HG02884 (cell line): ENCODE measurements at regions not wholly inside any gene's neighbourhood (a gene's known extent, or its start where the extent isn't known, plus 50 kb on each side); places are given as distances from the start of the nearest gene placed in this dataset.
"Not testable (repeated sequence)": the region's sequence is repeated elsewhere in the genome, so short reads cannot be mapped to it uniquely, and the experiment has no call there.

Experiments
- ATAC-seq: cut with Tn5 transposase; IDR thresholded peaks from one replicate; pipeline ENCODE4 v1.9.1; 2021; ENCODE audit warnings: mild to moderate bottlenecking, moderate library complexity; ENCODE audit not compliant: unreplicated experiment

DNA sequence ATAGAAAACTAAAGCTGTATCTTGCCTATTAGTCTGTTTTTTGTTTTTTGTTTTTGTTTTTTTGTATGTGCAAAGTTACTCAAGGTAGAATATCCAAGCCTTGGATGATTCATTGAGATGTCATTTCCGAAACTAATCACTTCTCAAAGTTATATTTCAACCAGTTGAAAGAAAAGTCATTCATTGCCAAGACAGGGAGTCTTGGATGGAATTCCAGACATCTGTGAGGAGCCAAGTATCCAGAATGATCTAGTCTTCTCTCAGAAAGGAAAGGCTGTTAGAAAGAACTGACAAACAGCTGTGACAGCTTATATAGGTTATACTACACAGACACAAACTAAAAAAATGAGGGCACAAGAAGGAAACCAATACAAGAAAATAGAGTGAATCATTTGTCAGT is 141.1 kb upstream of the NDST3 start:
- no peak for ATAC-seq

GRCh38 chr4:117898496-117898895 is 135.8 kb upstream of the NDST3 start:
- ATAC-seq: no peak

DNA sequence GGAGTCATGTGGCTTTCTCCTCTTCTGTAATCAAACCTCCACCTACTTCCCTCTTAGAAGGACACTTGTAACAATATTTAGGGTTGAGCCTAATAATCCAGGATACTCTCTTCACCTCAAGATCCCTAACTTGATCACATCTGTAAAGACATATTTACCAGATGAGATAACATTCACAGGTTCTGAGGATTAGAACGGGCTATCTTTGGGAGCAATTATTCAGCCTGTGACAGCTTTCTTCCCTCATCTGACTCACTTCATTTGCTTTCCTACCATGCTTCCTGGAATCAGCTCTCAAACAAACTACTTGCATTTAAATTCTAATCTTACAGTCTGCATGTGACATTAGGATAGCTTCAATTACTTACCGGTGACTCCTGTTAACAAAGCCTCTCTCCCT is 133.5 kb upstream of the NDST3 start:
- no peak for ATAC-seq

- ATAC-seq: no peak
Observed at GRCh38 chr4:117907646-117908045, 126.6 kb upstream of the NDST3 start.

DNA sequence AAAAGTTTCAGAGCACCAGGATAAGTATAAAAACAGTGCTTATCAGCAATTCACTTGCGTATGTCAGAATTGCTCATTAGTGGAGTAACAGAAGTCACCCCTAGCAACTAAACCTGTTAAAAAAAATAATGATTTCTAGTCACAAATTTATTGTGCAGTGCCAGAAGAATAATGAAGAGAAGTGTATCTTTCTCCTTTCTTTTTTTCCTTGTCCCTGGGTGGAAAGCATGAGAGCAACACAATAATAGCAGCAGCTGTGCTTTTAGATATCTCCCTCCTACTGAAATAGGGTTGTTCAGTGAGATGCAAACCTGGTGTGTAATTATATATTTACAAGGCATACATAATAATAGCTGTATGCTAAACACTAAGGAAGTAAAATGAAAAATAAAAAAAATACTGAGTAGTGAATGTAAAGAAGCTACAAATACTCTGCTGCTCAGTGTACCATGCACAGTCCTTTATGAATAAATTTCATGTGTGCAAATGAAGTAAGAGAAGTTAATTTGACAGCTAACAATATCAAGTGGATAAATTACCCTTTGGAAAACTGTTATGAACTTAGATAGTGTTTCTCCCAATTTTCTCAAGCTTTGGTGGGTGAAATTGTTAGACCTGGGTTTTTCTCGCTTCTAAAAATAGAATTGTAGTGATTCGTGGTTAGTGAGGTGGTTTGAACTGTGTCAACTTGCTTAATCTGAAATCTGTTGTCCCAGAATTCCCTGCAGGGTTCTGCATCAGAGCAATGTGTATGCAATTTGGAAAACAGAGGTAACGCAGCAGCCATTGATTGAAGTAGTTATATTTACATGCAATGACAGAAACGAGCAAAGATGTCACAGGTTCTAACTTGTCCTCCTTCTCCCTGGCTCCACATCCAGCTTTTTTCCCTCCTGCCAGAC is 125.7 kb upstream of the NDST3 start:
- ATAC-seq: no peak

GRCh38 chr4:117916728-117917127 is 117.6 kb upstream of the NDST3 start:
- ATAC-seq: no peak

DNA sequence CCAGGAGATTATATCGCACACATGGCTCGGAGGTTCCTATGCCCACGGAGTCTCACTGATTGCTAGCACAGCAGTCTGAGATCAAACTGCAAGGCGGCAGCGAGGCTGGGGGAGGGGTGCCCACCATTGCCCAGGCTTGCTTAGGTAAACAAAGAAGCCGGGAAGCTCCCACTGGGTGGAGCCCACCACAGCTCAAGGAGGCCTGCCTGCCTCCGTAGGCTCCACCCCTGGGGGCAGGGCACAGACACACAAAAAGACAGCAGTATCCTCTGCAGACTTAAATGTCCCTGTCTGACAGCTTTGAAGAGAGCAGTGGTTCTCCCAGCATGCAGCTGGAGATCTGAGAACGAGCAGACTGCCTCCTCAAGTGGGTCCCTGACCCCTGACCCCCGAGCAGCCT is 112.0 kb upstream of the NDST3 start:
- ATAC-seq: not testable (repeated sequence)

DNA sequence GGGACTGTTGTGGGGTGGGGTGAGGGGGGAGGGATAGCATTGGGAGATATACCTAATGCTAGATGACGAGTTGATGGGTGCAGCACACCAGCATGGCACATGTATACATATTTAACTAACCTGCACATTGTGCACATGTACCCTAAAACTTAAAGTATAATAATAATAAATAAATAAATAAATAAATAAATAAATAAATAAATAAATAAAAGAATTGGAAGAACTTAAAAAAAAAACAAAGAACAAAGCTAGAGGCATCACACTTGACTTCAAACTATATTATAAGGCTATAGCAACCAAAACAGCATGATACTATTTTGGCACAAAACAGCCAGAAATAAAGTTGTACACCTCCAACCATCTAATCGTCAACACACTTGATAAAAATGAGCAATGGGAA is 106.5 kb upstream of the NDST3 start:
- not testable (repeated sequence) for ATAC-seq

DNA sequence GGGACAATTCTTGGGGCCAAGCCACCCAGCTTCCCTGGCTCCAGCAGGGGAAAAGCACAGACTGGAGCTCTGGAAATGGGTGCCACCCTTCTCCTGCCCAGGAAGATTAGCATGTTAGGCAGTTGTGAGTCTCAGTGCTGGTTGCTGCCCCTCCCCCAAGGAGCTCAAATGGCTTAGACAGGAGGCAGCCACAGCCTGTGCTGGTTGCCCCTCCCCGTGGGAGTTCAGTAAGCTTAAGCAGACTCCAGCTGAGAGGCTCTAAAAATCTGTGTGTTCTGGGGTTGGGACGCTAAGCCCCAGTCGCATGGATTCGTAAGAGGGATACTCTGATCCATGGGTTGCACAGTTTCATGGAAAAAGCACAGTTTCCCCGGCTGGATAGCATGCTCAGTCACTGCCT is 92.7 kb upstream of the NDST3 start:
- no peak for ATAC-seq

DNA sequence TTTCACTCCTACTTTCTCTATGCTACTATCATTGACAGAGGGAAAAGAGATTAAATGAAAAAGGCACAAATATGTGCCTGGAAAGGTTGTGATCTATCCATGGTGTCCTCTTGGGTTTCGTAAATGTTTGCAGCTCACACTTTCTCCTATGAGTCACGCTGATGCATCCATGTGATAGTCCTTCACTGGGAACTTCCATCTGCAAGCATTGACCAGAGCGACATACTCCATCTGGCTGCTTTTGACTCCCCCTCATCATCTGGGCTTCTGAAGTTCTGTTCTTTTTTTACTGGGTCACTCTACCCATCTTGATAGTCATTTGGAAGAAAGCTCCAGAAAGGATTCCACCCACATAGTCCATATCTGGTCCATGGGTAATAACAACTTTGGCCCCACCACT is 84.7 kb upstream of the NDST3 start:
- ATAC-seq: no peak

DNA sequence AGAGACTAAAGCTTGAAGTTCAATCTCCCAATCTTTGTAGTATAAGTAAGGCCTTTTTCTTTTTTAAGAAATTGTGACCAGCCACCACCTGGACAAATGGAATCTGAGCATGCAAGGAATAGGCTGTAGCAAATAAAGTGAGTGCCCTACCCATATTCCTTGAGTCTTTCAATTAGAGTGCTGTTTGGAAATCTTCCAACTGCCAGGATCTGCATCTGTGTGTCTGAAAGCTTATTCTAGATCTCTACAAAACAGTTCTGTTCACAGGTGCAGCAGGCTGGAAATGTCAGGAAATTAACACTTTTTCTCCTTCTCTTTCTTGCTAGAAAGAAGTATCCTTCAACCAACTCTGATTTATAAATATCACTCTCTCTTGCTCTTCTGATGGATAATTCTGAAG is 76.7 kb upstream of the NDST3 start:
- no peak for ATAC-seq

- no peak for ATAC-seq
Observed at GRCh38 chr4:117965622-117966021, 68.7 kb upstream of the NDST3 start.

DNA sequence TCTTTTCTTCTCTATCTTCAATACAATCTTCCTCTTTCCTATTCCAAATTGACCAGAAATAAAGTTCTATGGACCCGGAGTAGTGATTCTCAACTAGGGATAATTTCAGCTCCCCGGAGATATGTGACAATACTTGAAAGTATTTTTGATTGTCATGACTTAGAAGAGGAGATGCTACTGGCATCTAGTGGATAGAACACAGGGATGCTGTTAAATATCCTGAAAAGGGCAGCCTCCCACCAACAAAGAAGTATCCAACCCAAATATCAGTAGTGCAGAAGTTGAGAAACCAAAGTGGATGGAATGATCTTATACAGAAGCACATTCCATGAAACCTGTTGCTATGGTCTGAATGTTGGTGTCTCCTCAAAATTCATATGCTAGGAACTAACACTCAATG is 65.7 kb upstream of the NDST3 start:
- ATAC-seq: no peak

GRCh38 chr4:117971403-117971802 is 62.9 kb upstream of the NDST3 start:
- no peak for ATAC-seq

DNA sequence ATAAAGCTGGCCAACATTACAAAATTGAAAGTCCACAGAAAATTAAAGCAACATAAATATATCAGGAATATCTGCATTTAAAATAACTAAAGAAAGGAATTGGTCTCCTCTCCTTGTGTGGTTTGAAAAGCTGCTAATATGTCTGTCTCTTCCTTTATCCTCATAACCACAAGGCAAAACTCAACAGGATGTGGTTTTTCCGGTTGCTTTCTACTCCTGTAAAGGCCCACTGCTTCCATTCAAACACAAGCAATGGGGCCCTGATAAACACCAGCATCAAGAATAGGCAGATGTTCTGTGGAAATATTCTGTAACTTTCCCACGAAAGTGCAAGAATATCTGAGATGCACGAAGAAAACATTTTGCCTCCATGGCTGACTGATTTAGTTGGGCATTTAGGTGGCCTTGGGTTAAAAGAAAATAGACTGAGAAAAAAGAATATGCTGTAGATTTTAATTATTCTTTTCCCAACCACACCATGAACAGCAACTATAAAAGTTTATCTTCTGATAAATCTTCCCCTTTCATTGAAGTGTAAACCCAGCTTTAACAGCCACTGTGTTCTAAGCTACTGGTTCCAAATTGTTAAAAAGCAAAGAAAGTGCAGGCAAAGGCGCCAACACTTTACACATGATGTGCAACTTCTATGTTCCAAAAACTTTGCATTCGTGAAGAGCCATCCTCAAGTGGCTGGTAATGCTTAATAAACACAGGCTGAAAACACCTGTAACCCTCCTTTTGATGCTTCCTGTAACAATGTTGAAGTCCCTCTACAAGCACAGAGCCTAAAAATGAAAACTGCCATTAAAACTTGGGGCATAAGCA is 50.5 kb upstream of the NDST3 start:
- ATAC-seq: no peak

DNA sequence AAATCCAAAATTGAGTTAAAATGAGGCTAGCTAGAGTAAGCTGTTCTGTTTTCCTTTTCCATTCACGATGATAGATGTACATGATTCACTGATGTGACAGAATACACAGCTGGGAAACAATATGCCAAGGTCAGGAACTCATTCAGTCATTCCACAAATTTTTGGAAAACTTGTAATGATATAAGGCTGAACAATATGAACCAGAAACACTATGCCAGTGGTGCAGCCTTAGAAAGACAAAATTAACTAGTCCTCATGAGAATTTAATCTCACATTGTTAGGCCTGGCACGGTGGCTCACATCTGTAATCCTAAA is 50.0 kb upstream of the NDST3 start:
- no peak for ATAC-seq
